ENCODE measurements at regions not wholly inside any gene's neighbourhood (a gene's known extent, or its start where the extent isn't known, plus 50 kb on each side); places are given as distances from the start of the nearest gene placed in this dataset.

DNA sequence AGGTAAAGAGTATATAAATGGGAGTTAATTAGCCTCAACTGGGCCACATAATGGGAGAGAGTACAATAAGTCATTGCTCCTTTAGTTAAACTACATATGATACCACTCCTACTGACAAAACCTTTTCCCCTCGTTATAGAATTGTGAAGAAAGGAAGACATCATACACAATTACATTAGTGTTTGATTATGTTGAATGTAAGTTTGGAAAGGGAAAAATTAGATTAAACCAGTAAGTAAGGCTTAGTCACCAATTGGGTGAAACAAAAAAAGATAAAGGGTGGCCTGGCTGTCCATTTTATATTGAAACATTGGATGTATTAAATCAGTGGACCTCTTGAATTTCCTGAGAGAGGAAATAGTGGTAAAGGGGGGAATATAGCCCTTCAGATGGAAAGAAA is 464.3 kb upstream of the PAPPA start:
- Histone ChIP-seq H3K4me2 (ENCODE audit: low read depth, low read length) (no peak overlapping the region), H3K9ac (ENCODE audit: insufficient read depth, low read depth, low read length) (no peak overlapping the region), H3K4me3 (replicated peaks in 1 of 3; ENCODE audit: insufficient read depth in 1 of 3, low read depth in 2 of 3, low read length in 3 of 3) (no peak overlapping the region), H2AFZ (ENCODE audit: low read length) (no peak overlapping the region), H3K27me3 (ENCODE audit: control insufficient read depth in 1 of 2, insufficient read depth in 2 of 2, low read length in 2 of 2) (no peaks in the 10 kb centered on the region), H3K9me3 (ENCODE audit: low read length) (no peaks in the 10 kb centered on the region), H3K27ac (ENCODE audit: extremely low read length, insufficient read depth, low read length) (no peak overlapping the region), H3K79me2 (ENCODE audit: insufficient read depth, low read length) (no peaks in the 10 kb centered on the region), H4K20me1 (ENCODE audit: insufficient read depth, low read length) (no peaks in the 10 kb centered on the region), H3K4me1 (ENCODE audit: insufficient read depth, low read length) (no peaks in the 10 kb centered on the region), H3K36me3 (replicated peaks in 1 of 2; ENCODE audit: control insufficient read depth in 1 of 2, insufficient read depth in 2 of 2, low read length in 2 of 2) (no peaks in the 10 kb centered on the region)
- DNase-seq (ENCODE audit: low spot score) (no peak), FAIRE-seq (no peak), ATAC-seq (no peak)
- intact Hi-C loops (cut with micrococcal nuclease; ENCODE audit: unreplicated experiment), result no loop called here
- in situ Hi-C loops (cut with HindIII; ENCODE audit: extremely low pct_ligation_motif_present, low pct_unique_long_range_greater_than_20kb), result no loop called here
- no peak for TF ChIP-seq ZNF879 (CRISPR knock-in tag; IDR thresholded peaks at IDR 0.05)
- TF ChIP-seq BHLHE40 (IDR thresholded peaks at IDR 0.05; ENCODE audit: low read length), result no peak
- TF ChIP-seq HMGA1 (CRISPR knock-in tag; conservative IDR thresholded peaks at IDR 0.05), result no peak
- TF ChIP-seq SP4 (CRISPR knock-in tag; IDR thresholded peaks at IDR 0.05), result no peak
- no peak for TF ChIP-seq ATF7-NPFF (CRISPR knock-in tag; IDR thresholded peaks at IDR 0.05; ENCODE audit: low read depth)
- no peak for TF ChIP-seq KMT2B (CRISPR knock-in tag; IDR thresholded peaks at IDR 0.05)
- no peak for TF ChIP-seq JARID2 (CRISPR knock-in tag; IDR thresholded peaks at IDR 0.05; ENCODE audit: insufficient replicate concordance)
- no peak for TF ChIP-seq ZNF619 (CRISPR knock-in tag; IDR thresholded peaks at IDR 0.05)
- no peak for TF ChIP-seq DPF2 (CRISPR knock-in tag; IDR thresholded peaks at IDR 0.05; ENCODE audit: borderline replicate concordance, low read depth)
- no peak for TF ChIP-seq AGO2 (optimal IDR thresholded peaks at IDR 0.05; ENCODE audit: low read depth, low read length)
- no peak for TF ChIP-seq ATF7 (IDR thresholded peaks at IDR 0.05)
- no peak for TF ChIP-seq ATF7 (CRISPR knock-in tag; IDR thresholded peaks at IDR 0.05)
- TF ChIP-seq STAT6 (CRISPR knock-in tag; IDR thresholded peaks at IDR 0.05; ENCODE audit: borderline replicate concordance), result no peak
- no peak for TF ChIP-seq NFE2L1 (CRISPR knock-in tag; IDR thresholded peaks at IDR 0.05; ENCODE audit: borderline replicate concordance)
- TF ChIP-seq ETS1 (CRISPR knock-in tag; IDR thresholded peaks at IDR 0.05), result no peak
- TF ChIP-seq, protein P1, sequence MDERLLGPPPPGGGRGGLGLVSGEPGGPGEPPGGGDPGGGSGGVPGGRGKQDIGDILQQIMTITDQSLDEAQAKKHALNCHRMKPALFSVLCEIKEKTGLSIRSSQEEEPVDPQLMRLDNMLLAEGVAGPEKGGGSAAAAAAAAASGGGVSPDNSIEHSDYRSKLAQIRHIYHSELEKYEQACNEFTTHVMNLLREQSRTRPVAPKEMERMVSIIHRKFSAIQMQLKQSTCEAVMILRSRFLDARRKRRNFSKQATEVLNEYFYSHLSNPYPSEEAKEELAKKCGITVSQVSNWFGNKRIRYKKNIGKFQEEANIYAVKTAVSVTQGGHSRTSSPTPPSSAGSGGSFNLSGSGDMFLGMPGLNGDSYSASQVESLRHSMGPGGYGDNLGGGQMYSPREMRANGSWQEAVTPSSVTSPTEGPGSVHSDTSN (CRISPR knock-in tag; IDR thresholded peaks at IDR 0.05), result no peak
- 0% methylated on average over 1 of the region's 1 CpG for WGBS (ENCODE audit: low lambda C conversion rate)
- POLR2A ChIA-PET, result no interaction called here
- CTCF ChIA-PET (ENCODE audit: low intra/inter-chr PET ratio, low total read pairs), result no interaction called here
- no TSS peak for BruUV-seq (replicated peaks)
